ENCODE measurements at regions not wholly inside any gene's neighbourhood (a gene's known extent, or its start where the extent isn't known, plus 50 kb on each side); places are given as distances from the start of the nearest gene placed in this dataset.

DNA sequence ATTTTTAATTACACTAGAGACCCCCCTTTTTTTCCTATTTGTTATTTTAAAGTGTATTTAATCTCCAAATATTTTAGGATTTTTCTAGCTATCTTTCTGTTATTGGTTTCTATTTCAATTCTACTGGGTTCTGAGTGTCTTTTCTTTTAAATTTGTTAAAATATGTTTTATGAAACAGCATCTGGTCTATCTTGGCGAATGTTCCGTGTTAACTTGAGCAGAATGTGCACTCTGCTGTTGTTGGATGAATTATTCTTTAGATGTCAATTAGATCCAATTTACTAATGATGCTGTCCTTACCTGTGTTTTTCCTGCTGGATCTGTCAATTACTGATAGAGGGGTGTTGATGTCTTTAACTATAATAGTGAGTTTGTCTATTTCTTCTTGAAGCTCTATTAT, 462.0 kb upstream of the CNTN3 start:
- TF ChIP-seq TCF4 (CRISPR knock-in tag; IDR thresholded peaks at IDR 0.05; ENCODE audit: borderline replicate concordance) (no peak), ZNF8 (CRISPR knock-in tag; IDR thresholded peaks at IDR 0.05) (no peak), RARB (CRISPR knock-in tag; IDR thresholded peaks at IDR 0.05) (no peak), ZNF70 (CRISPR knock-in tag; IDR thresholded peaks at IDR 0.05) (no peak), ISL1 (CRISPR knock-in tag; IDR thresholded peaks at IDR 0.05) (no peak), SNAI2 (CRISPR knock-in tag; IDR thresholded peaks at IDR 0.05) (no peak), CSDC2 (CRISPR knock-in tag; IDR thresholded peaks at IDR 0.05) (no peak), ZFP3 (CRISPR knock-in tag; IDR thresholded peaks at IDR 0.05) (no peak), TOX (CRISPR knock-in tag; IDR thresholded peaks at IDR 0.05; ENCODE audit: borderline replicate concordance) (no peak), ZC3H10 (CRISPR knock-in tag; IDR thresholded peaks at IDR 0.05) (no peak), ZNF565 (CRISPR knock-in tag; conservative IDR thresholded peaks at IDR 0.05; ENCODE audit: low read depth) (no peak), BACH2 (CRISPR knock-in tag; IDR thresholded peaks at IDR 0.05; ENCODE audit: borderline replicate concordance) (no peak), ZFP30 (CRISPR knock-in tag; IDR thresholded peaks at IDR 0.05) (no peak)
- TF ChIP-seq, protein P1, sequence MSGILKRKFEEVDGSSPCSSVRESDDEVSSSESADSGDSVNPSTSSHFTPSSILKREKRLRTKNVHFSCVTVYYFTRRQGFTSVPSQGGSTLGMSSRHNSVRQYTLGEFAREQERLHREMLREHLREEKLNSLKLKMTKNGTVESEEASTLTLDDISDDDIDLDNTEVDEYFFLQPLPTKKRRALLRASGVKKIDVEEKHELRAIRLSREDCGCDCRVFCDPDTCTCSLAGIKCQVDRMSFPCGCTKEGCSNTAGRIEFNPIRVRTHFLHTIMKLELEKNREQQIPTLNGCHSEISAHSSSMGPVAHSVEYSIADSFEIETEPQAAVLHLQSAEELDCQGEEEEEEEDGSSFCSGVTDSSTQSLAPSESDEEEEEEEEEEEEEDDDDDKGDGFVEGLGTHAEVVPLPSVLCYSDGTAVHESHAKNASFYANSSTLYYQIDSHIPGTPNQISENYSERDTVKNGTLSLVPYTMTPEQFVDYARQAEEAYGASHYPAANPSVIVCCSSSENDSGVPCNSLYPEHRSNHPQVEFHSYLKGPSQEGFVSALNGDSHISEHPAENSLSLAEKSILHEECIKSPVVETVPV (CRISPR knock-in tag; IDR thresholded peaks at IDR 0.05), result no peak
- TF ChIP-seq, protein P2, sequence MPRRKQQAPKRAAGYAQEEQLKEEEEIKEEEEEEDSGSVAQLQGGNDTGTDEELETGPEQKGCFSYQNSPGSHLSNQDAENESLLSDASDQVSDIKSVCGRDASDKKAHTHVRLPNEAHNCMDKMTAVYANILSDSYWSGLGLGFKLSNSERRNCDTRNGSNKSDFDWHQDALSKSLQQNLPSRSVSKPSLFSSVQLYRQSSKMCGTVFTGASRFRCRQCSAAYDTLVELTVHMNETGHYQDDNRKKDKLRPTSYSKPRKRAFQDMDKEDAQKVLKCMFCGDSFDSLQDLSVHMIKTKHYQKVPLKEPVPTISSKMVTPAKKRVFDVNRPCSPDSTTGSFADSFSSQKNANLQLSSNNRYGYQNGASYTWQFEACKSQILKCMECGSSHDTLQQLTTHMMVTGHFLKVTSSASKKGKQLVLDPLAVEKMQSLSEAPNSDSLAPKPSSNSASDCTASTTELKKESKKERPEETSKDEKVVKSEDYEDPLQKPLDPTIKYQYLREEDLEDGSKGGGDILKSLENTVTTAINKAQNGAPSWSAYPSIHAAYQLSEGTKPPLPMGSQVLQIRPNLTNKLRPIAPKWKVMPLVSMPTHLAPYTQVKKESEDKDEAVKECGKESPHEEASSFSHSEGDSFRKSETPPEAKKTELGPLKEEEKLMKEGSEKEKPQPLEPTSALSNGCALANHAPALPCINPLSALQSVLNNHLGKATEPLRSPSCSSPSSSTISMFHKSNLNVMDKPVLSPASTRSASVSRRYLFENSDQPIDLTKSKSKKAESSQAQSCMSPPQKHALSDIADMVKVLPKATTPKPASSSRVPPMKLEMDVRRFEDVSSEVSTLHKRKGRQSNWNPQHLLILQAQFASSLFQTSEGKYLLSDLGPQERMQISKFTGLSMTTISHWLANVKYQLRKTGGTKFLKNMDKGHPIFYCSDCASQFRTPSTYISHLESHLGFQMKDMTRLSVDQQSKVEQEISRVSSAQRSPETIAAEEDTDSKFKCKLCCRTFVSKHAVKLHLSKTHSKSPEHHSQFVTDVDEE (CRISPR knock-in tag; IDR thresholded peaks at IDR 0.05), result no peak
- TF ChIP-seq, protein P3, sequence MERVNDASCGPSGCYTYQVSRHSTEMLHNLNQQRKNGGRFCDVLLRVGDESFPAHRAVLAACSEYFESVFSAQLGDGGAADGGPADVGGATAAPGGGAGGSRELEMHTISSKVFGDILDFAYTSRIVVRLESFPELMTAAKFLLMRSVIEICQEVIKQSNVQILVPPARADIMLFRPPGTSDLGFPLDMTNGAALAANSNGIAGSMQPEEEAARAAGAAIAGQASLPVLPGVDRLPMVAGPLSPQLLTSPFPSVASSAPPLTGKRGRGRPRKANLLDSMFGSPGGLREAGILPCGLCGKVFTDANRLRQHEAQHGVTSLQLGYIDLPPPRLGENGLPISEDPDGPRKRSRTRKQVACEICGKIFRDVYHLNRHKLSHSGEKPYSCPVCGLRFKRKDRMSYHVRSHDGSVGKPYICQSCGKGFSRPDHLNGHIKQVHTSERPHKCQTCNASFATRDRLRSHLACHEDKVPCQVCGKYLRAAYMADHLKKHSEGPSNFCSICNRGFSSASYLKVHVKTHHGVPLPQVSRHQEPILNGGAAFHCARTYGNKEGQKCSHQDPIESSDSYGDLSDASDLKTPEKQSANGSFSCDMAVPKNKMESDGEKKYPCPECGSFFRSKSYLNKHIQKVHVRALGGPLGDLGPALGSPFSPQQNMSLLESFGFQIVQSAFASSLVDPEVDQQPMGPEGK (CRISPR knock-in tag; IDR thresholded peaks at IDR 0.05; ENCODE audit: borderline replicate concordance), result no peak
- TF ChIP-seq, protein P4, sequence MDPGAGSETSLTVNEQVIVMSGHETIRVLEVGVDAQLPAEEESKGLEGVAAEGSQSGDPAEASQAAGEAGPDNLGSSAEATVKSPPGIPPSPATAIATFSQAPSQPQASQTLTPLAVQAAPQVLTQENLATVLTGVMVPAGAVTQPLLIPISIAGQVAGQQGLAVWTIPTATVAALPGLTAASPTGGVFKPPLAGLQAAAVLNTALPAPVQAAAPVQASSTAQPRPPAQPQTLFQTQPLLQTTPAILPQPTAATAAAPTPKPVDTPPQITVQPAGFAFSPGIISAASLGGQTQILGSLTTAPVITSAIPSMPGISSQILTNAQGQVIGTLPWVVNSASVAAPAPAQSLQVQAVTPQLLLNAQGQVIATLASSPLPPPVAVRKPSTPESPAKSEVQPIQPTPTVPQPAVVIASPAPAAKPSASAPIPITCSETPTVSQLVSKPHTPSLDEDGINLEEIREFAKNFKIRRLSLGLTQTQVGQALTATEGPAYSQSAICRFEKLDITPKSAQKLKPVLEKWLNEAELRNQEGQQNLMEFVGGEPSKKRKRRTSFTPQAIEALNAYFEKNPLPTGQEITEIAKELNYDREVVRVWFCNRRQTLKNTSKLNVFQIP (CRISPR knock-in tag; IDR thresholded peaks at IDR 0.05; ENCODE audit: borderline replicate concordance, low read depth), result no peak
- no peak for ATAC-seq

DNA sequence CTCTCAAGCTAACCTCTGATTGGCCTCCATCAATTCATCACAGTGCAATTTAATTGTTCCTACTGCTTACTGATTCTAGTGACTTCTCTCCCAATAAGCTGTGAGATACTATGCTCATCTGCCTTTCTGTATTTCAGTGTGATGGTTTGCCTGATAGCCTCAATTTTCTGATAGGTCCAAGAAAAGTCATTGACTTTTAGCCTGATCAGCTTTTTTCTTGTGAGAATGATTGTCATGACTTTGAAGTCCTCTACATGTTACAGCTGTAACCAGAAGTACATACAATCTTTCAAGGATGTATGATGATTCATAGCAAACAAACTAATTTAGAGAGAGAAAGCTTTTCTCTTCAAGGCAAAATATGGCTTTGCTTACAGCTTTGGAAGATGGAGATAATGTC, 463.8 kb upstream of the CNTN3 start:
- TF ChIP-seq ZC3H10 (CRISPR knock-in tag; IDR thresholded peaks at IDR 0.05) (no peak), ARNTL (CRISPR knock-in tag; IDR thresholded peaks at IDR 0.05; ENCODE audit: borderline replicate concordance, low read depth) (no peak), CSDC2 (CRISPR knock-in tag; IDR thresholded peaks at IDR 0.05) (no peak), BACH2 (CRISPR knock-in tag; IDR thresholded peaks at IDR 0.05; ENCODE audit: borderline replicate concordance) (no peak), ZNF565 (CRISPR knock-in tag; conservative IDR thresholded peaks at IDR 0.05; ENCODE audit: low read depth) (no peak), RARB (CRISPR knock-in tag; IDR thresholded peaks at IDR 0.05) (no peak)
- TF ChIP-seq, protein P1 (CRISPR knock-in tag; IDR thresholded peaks at IDR 0.05), result no peak
- ATAC-seq, result no peak

DNA sequence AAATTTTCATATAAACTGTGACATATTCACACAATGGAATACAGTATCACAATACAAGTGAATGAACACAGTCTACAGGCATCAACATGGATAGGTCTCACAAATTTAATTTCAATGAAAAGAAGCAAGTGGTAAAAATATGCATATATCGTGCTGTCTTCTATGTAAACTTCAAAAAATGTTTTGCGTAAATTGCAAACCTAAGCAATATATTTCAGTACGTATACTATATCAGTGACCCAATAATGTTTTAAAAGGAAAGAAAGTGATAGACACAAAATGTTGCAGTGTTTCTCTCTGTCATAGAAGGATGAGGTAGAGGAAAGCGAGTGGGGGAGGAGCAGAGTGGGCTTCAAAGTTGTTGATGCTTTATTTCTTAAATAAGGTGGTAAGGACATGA, 468.4 kb upstream of the CNTN3 start:
- ATAC-seq, result no peak
- no peak for TF ChIP-seq ZFP30 (CRISPR knock-in tag; IDR thresholded peaks at IDR 0.05)
- no peak for TF ChIP-seq TOX (CRISPR knock-in tag; IDR thresholded peaks at IDR 0.05; ENCODE audit: borderline replicate concordance)
- no peak for TF ChIP-seq ESRRG (CRISPR knock-in tag; IDR thresholded peaks at IDR 0.05)
- no peak for TF ChIP-seq ZNF70 (CRISPR knock-in tag; IDR thresholded peaks at IDR 0.05)
- TF ChIP-seq, protein P5, sequence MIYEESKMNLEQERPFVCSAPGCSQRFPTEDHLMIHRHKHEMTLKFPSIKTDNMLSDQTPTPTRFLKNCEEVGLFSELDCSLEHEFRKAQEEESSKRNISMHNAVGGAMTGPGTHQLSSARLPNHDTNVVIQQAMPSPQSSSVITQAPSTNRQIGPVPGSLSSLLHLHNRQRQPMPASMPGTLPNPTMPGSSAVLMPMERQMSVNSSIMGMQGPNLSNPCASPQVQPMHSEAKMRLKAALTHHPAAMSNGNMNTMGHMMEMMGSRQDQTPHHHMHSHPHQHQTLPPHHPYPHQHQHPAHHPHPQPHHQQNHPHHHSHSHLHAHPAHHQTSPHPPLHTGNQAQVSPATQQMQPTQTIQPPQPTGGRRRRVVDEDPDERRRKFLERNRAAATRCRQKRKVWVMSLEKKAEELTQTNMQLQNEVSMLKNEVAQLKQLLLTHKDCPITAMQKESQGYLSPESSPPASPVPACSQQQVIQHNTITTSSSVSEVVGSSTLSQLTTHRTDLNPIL (CRISPR knock-in tag; IDR thresholded peaks at IDR 0.05; ENCODE audit: low read depth), result no peak
- TF ChIP-seq ZFP3 (CRISPR knock-in tag; IDR thresholded peaks at IDR 0.05), result no peak
- TF ChIP-seq, protein P2 (CRISPR knock-in tag; IDR thresholded peaks at IDR 0.05), result no peak
- TF ChIP-seq PPARA (CRISPR knock-in tag; IDR thresholded peaks at IDR 0.05; ENCODE audit: borderline replicate concordance), result no peak
- TF ChIP-seq, protein P3 (CRISPR knock-in tag; IDR thresholded peaks at IDR 0.05; ENCODE audit: borderline replicate concordance), result no peak
- TF ChIP-seq SNAI2 (CRISPR knock-in tag; IDR thresholded peaks at IDR 0.05), result no peak

All from SK-N-SH treated with all-trans-retinoic acid at 6 μM for 48 hours (cell line).